Calu3 (cell line): ENCODE measurements at regions not wholly inside any gene's neighbourhood (a gene's known extent, or its start where the extent isn't known, plus 50 kb on each side); places are given as distances from the start of the nearest gene placed in this dataset.

Source experiments
- BruUV-seq: library from RNA; stranded (reverse); fragments of 400-500 nt; replicated peaks from 2 replicates; lab custom pipeline; 2021; lab: Mats Ljungman, UMichigan
- CTCF ChIA-PET: fragments of 300-600 bp; sonication (Branson Sonifier 250); formaldehyde crosslinking; loops from one replicate; lab custom pipeline; 2022; ENCODE audit warnings: antibody characterized with exemption; lab: Charles Lee
- DNase-seq: peaks from one replicate; pipeline ENCODE4 v3.0.0; 2022
- H3K27ac Mint-ChIP-seq: one replicate; pipeline ENCODE4 v1.8.0; 2022; ENCODE audit warnings: mixed read lengths; ENCODE audit not compliant: unreplicated experiment
- H3K27me3 Mint-ChIP-seq: one replicate; pipeline ENCODE4 v1.8.0; 2022; ENCODE audit warnings: mixed read lengths; ENCODE audit not compliant: unreplicated experiment
- H3K36me3 Mint-ChIP-seq: one replicate; pipeline ENCODE4 v1.8.0; 2022; ENCODE audit warnings: mild to moderate bottlenecking, moderate library complexity, mixed read lengths; ENCODE audit not compliant: insufficient read depth, unreplicated experiment
- H3K4me1 Mint-ChIP-seq: one replicate; pipeline ENCODE4 v1.8.0; 2022; ENCODE audit warnings: mild to moderate bottlenecking, low read depth, mixed read lengths; ENCODE audit not compliant: unreplicated experiment
- H3K4me3 Mint-ChIP-seq: one replicate; pipeline ENCODE4 v1.8.0; 2022; ENCODE audit warnings: mild to moderate bottlenecking, low read depth, moderate library complexity, mixed read lengths; ENCODE audit not compliant: unreplicated experiment
- H3K9me3 Mint-ChIP-seq: one replicate; pipeline ENCODE4 v1.8.0; 2022; ENCODE audit warnings: low read depth, mixed read lengths; ENCODE audit not compliant: unreplicated experiment
- CTCF ChIP-seq: fragments of 200-600 bp; IDR thresholded peaks from one replicate; pipeline ENCODE4 v1.8.0; 2022; ENCODE audit warnings: antibody characterized with exemption; ENCODE audit not compliant: unreplicated experiment
- intact Hi-C: fragments of 100-400 bp; cut with micrococcal nuclease; formaldehyde crosslinking; loops from one replicate; pipeline ENCODE4 v1.10.0; 2022; ENCODE audit not compliant: unreplicated experiment

DNA sequence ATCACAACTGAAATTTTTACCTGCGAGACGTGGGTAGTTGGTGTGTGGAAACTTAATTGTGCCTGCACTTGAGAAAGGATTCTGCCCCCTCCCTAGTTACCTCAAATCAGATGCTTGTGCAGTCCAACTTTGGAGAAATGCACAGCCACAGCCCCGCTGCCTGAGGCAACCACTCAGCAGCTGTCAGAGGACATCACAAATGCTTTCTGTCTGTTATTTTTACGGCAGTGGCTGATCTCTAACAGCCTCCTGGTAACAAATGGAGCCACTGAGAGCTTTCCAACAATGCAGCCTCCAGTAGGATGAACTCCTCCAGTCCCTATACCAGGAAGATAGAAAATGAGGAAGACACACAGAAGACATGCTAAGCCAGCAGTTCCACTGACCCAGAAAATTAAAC, 712.2 kb upstream of the GHITM start:
- H3K27ac Mint-ChIP-seq: no peak overlapping the region
- DNase-seq: no peak
- no peaks in the 10 kb centered on the region for H3K4me1 Mint-ChIP-seq
- no peak for TF ChIP-seq CTCF
- intact Hi-C loops: no loop called here
- H3K4me3 Mint-ChIP-seq: no peak overlapping the region
- no peaks in the 10 kb centered on the region for H3K36me3 Mint-ChIP-seq
- no TSS peak for BruUV-seq
- CTCF ChIA-PET: no interaction called here
- H3K27me3 Mint-ChIP-seq: no peaks in the 10 kb centered on the region
- peaks cover 11% of the 10 kb centered on the region for H3K9me3 Mint-ChIP-seq

DNA sequence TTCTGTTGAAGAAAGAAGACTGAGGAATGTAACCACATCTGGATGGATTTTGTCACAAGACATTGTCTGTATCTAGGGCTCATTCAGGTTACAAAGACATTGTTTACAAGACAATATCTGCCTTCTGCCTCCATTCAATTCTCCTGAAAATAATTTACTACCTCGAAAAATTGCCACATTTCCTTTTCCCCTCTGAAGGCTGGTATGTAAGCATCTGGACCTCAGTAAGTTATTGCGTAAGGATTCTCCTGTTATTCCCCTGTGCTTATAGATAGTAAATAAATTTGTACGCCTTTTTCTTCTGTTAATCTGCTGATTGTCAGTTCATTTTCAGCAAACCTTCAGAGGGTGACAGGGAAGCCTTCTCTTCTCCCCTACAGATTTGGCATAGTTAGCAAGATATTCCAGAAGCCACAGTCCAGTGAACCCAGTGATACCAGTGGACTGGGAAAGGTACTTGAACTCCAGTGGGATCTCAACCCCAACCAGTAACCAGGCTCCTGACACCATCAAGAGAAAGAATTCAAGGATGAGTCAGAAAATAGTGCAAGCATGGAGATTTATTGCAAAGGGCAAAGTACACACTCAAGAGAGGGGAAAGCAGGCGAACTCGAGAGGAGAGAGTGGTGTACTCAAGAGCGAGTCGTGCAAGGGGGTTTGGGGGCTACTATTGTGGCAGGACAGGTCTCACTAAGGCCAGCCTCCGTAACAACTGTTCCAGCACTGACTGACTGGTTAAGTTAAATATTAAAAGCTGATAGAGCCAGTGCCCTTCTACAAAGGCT, 706.9 kb upstream of the GHITM start:
- Mint-ChIP-seq H3K27ac (no peak overlapping the region), H3K27me3 (no peaks in the 10 kb centered on the region), H3K4me3 (no peak overlapping the region), H3K9me3 (peaks cover 8% of the 10 kb centered on the region), H3K36me3 (no peaks in the 10 kb centered on the region), H3K4me1 (no peaks in the 10 kb centered on the region)
- intact Hi-C loops: no loop called here
- no TSS peak for BruUV-seq
- CTCF ChIA-PET: no interaction called here
- DNase-seq: no peak
- TF ChIP-seq CTCF: no peak

- DNase-seq: no peak
- CTCF ChIA-PET: no interaction called here
- intact Hi-C loops: no loop called here
- peaks cover 3% of the 10 kb centered on the region for H3K9me3 Mint-ChIP-seq
- H3K36me3 Mint-ChIP-seq: no peaks in the 10 kb centered on the region
- H3K27me3 Mint-ChIP-seq: no peaks in the 10 kb centered on the region
- no peaks in the 10 kb centered on the region for H3K4me1 Mint-ChIP-seq
- no peak for TF ChIP-seq CTCF
- H3K4me3 Mint-ChIP-seq: no peak overlapping the region
- H3K27ac Mint-ChIP-seq: no peak overlapping the region
- BruUV-seq: no TSS peak
These were observed 705.6 kb upstream of the GHITM start for GRCh38 chr10:83433705-83434104.

- no peak for TF ChIP-seq CTCF
- no peak overlapping the region for H3K27ac Mint-ChIP-seq
- peaks cover 5% of the 10 kb centered on the region for H3K9me3 Mint-ChIP-seq
- CTCF ChIA-PET: no interaction called here
- intact Hi-C loops: no loop called here
- DNase-seq: no peak
- H3K27me3 Mint-ChIP-seq: no peaks in the 10 kb centered on the region
- no peaks in the 10 kb centered on the region for H3K36me3 Mint-ChIP-seq
- no peaks in the 10 kb centered on the region for H3K4me1 Mint-ChIP-seq
- H3K4me3 Mint-ChIP-seq: no peak overlapping the region
- no TSS peak for BruUV-seq
These were observed 691.3 kb upstream of the GHITM start for GRCh38 chr10:83448013-83448412.
